CD4-positive, alpha-beta memory T cell (primary cell): ENCODE measurements at regions not wholly inside any gene's neighbourhood (a gene's known extent, or its start where the extent isn't known, plus 50 kb on each side); places are given as distances from the start of the nearest gene placed in this dataset.

Experiments used
- CTCF ChIA-PET: fragments of 350-600 bp; sonication (Branson Sonifier 250); formaldehyde crosslinking; loops from one replicate; lab custom pipeline; 2021; ENCODE audit warnings: inconsistent platforms; ENCODE audit not compliant: partially characterized antibody; lab: Charles Lee
- POLR2A ChIA-PET: fragments of 350-600 bp; sonication (Branson Sonifier 250); formaldehyde crosslinking; loops from one replicate; lab custom pipeline; 2021; ENCODE audit not compliant: partially characterized antibody; lab: Charles Lee
- DNase-seq, 5 donors: peaks; one replicate each; pipeline versions ENCODE4 v3.0.0 to v3.0.0-alpha.2; 2020 to 2022; ENCODE audit warnings: mixed read lengths in 1 of 5
- H3K27ac ChIP-seq: one replicate; pipeline ENCODE4 v1.7.0; 2013; ENCODE audit warnings: low read depth, low read length
- H3K27me3 ChIP-seq: 2 replicates; pipeline ENCODE4 v1.7.0; 2013; ENCODE audit warnings: mild to moderate bottlenecking, low read length, moderate library complexity; ENCODE audit not compliant: insufficient read depth
- H3K36me3 ChIP-seq: 2 replicates; pipeline ENCODE4 v1.7.0; 2013; ENCODE audit warnings: mild to moderate bottlenecking, low read length, moderate library complexity; ENCODE audit not compliant: insufficient read depth
- H3K4me1 ChIP-seq: 2 replicates; pipeline ENCODE4 v1.7.0; 2013; ENCODE audit warnings: mild to moderate bottlenecking, low read length, moderate library complexity; ENCODE audit not compliant: insufficient read depth
- H3K4me3 ChIP-seq, 2 donors: one replicate each; pipeline ENCODE4 v1.7.0; 2013; ENCODE audit warnings: low read length in 2 of 2, mild to moderate bottlenecking in 1 of 2
- H3K9me3 ChIP-seq, 2 donors: one replicate each; pipeline ENCODE4 v1.7.0; 2013; ENCODE audit warnings: low read length in 2 of 2, control low read depth in 1 of 2; ENCODE audit not compliant: control insufficient read depth in 1 of 2
- H3K27ac Mint-ChIP-seq, 7 donors: one replicate each; pipeline ENCODE4 v1.8.0; 2020 to 2021; ENCODE audit warnings: mixed read lengths in 7 of 7, mild to moderate bottlenecking in 6 of 7, inconsistent platforms in 3 of 7, moderate library complexity in 3 of 7
- H3K27me3 Mint-ChIP-seq, 2 donors: one replicate each; pipeline ENCODE4 v1.8.0; 2020 to 2021; ENCODE audit warnings: mixed read lengths in 2 of 2
- H3K36me3 Mint-ChIP-seq, 2 donors: one replicate each; pipeline ENCODE4 v1.8.0; 2020 to 2021; ENCODE audit warnings: mixed read lengths in 2 of 2, inconsistent platforms in 1 of 2, mild to moderate bottlenecking in 1 of 2
- H3K4me1 Mint-ChIP-seq, 4 donors: one replicate each; pipeline ENCODE4 v1.8.0; 2020 to 2021; ENCODE audit warnings: mixed read lengths in 4 of 4, mild to moderate bottlenecking in 1 of 4
- H3K4me3 Mint-ChIP-seq, 8 donors: one replicate each; pipeline ENCODE4 v1.8.0; 2020 to 2021; ENCODE audit warnings: mixed read lengths in 8 of 8, mild to moderate bottlenecking in 7 of 8, moderate library complexity in 6 of 8, inconsistent platforms in 3 of 8
- H3K9me3 Mint-ChIP-seq, 8 donors: one replicate each; pipeline ENCODE4 v1.8.0; 2020 to 2021; ENCODE audit warnings: mixed read lengths in 8 of 8, mild to moderate bottlenecking in 5 of 8, inconsistent platforms in 3 of 8, moderate library complexity in 1 of 8
- intact Hi-C: fragments of 100-400 bp; cut with micrococcal nuclease; formaldehyde crosslinking; loops from one replicate; pipeline ENCODE4 v1.15.1; 2023

GRCh38 chr18:34637094-34637801 lies 72.8 kb upstream of the DTNA start:
- no peaks in the 10 kb centered on the region for H3K9me3 ChIP-seq
- Mint-ChIP-seq H3K36me3 (no peaks in the 10 kb centered on the region), H3K9me3 (peaks cover 0 to 4% (median 0%) of the 10 kb centered on the region in 8 donors), H3K27me3 (no peaks in the 10 kb centered on the region), H3K4me3 (no peak overlapping the region), H3K4me1 (no peaks in the 10 kb centered on the region), H3K27ac (no peak overlapping the region)
- H3K4me3 ChIP-seq, result no peak overlapping the region
- H3K27ac ChIP-seq, result no peak overlapping the region
- no peak for DNase-seq
- H3K4me1 ChIP-seq, result no peaks in the 10 kb centered on the region
- intact Hi-C loops, result no loop called here
- H3K36me3 ChIP-seq, result no peaks in the 10 kb centered on the region
- no peaks in the 10 kb centered on the region for H3K27me3 ChIP-seq
- POLR2A ChIA-PET, result no interaction called here
- CTCF ChIA-PET, result no interaction called here

GRCh38 chr18:34639687-34640086 lies 70.4 kb upstream of the DTNA start:
- no peaks in the 10 kb centered on the region for H3K36me3 Mint-ChIP-seq
- Histone ChIP-seq H3K4me3 (no peak overlapping the region), H3K27me3 (no peaks in the 10 kb centered on the region), H3K9me3 (no peaks in the 10 kb centered on the region), H3K36me3 (no peaks in the 10 kb centered on the region), H3K27ac (no peak overlapping the region), H3K4me1 (no peaks in the 10 kb centered on the region)
- ChIA-PET POLR2A (no interaction called here), CTCF (no interaction called here)
- H3K27ac Mint-ChIP-seq, result no peak overlapping the region
- H3K9me3 Mint-ChIP-seq, result peaks cover 0 to 4% (median 0%) of the 10 kb centered on the region in 8 donors
- intact Hi-C loops, result no loop called here
- DNase-seq, result no peak
- H3K27me3 Mint-ChIP-seq, result no peaks in the 10 kb centered on the region
- no peaks in the 10 kb centered on the region for H3K4me1 Mint-ChIP-seq
- no peak overlapping the region for H3K4me3 Mint-ChIP-seq

- Histone ChIP-seq H3K4me1 (no peaks in the 10 kb centered on the region), H3K27me3 (no peaks in the 10 kb centered on the region), H3K4me3 (no peak overlapping the region), H3K36me3 (no peaks in the 10 kb centered on the region), H3K9me3 (no peaks in the 10 kb centered on the region), H3K27ac (no peak overlapping the region)
- ChIA-PET POLR2A (no interaction called here), CTCF (no interaction called here)
- no peaks in the 10 kb centered on the region for H3K4me1 Mint-ChIP-seq
- peaks cover 0 to 4% (median 0%) of the 10 kb centered on the region in 8 donors for H3K9me3 Mint-ChIP-seq
- intact Hi-C loops, result no loop called here
- no peak overlapping the region for H3K4me3 Mint-ChIP-seq
- H3K36me3 Mint-ChIP-seq, result no peaks in the 10 kb centered on the region
- H3K27ac Mint-ChIP-seq, result no peak overlapping the region
- H3K27me3 Mint-ChIP-seq, result no peaks in the 10 kb centered on the region
- no peak for DNase-seq
These were observed 69.8 kb upstream of the DTNA start for GRCh38 chr18:34640276-34640675.

- intact Hi-C loops, result no loop called here
- Mint-ChIP-seq H3K27me3 (no peaks in the 10 kb centered on the region), H3K4me3 (no peak overlapping the region), H3K36me3 (no peaks in the 10 kb centered on the region), H3K9me3 (peaks cover 0 to 4% (median 0%) of the 10 kb centered on the region in 8 donors), H3K4me1 (no peaks in the 10 kb centered on the region), H3K27ac (no peak overlapping the region)
- no peaks in the 10 kb centered on the region for H3K27me3 ChIP-seq
- no peak for DNase-seq
- no peak overlapping the region for H3K4me3 ChIP-seq
- no peak overlapping the region for H3K27ac ChIP-seq
- H3K36me3 ChIP-seq, result no peaks in the 10 kb centered on the region
- no peaks in the 10 kb centered on the region for H3K4me1 ChIP-seq
- CTCF ChIA-PET, result interaction anchor here (1.2 kb wide), 1 partner anchor 17 kb away, joined by 3 read pairs; no protein-coding TSS in a partner anchor
- POLR2A ChIA-PET, result no interaction called here
- H3K9me3 ChIP-seq, result no peaks in the 10 kb centered on the region
These were observed 66.1 kb upstream of the DTNA start for GRCh38 chr18:34643989-34644388.

GRCh38 chr18:34647251-34647650 lies 62.8 kb upstream of the DTNA start:
- H3K9me3 Mint-ChIP-seq, result peaks cover 0 to 2% (median 0%) of the 10 kb centered on the region in 8 donors
- intact Hi-C loops, result no loop called here
- CTCF ChIA-PET, result no interaction called here
- Histone ChIP-seq H3K4me3 (no peak overlapping the region), H3K36me3 (no peaks in the 10 kb centered on the region), H3K4me1 (no peaks in the 10 kb centered on the region), H3K9me3 (no peaks in the 10 kb centered on the region), H3K27ac (no peak overlapping the region), H3K27me3 (no peaks in the 10 kb centered on the region)
- H3K36me3 Mint-ChIP-seq, result no peaks in the 10 kb centered on the region
- H3K4me3 Mint-ChIP-seq, result no peak overlapping the region
- no peak overlapping the region for H3K27ac Mint-ChIP-seq
- H3K4me1 Mint-ChIP-seq, result no peaks in the 10 kb centered on the region
- POLR2A ChIA-PET, result no interaction called here
- no peak for DNase-seq
- no peaks in the 10 kb centered on the region for H3K27me3 Mint-ChIP-seq

- POLR2A ChIA-PET, result no interaction called here
- peaks cover 0 to 2% (median 0%) of the 10 kb centered on the region in 8 donors for H3K9me3 Mint-ChIP-seq
- intact Hi-C loops, result no loop called here
These were observed 61.7 kb upstream of the DTNA start for GRCh38 chr18:34648269-34648985.

GRCh38 chr18:34649080-34649479 lies 61.0 kb upstream of the DTNA start:
- no peaks in the 10 kb centered on the region for H3K27me3 ChIP-seq
- no peak for DNase-seq
- intact Hi-C loops, result no loop called here
- no peak overlapping the region for H3K4me3 Mint-ChIP-seq
- H3K4me3 ChIP-seq, result no peak overlapping the region
- H3K36me3 ChIP-seq, result no peaks in the 10 kb centered on the region
- H3K4me1 ChIP-seq, result no peaks in the 10 kb centered on the region
- ChIA-PET CTCF (no interaction called here), POLR2A (no interaction called here)
- no peaks in the 10 kb centered on the region for H3K27me3 Mint-ChIP-seq
- H3K36me3 Mint-ChIP-seq, result no peaks in the 10 kb centered on the region
- H3K27ac ChIP-seq, result no peak overlapping the region
- no peaks in the 10 kb centered on the region for H3K4me1 Mint-ChIP-seq
- H3K27ac Mint-ChIP-seq, result no peak overlapping the region
- H3K9me3 Mint-ChIP-seq, result peaks cover 0 to 2% (median 0%) of the 10 kb centered on the region in 8 donors
- H3K9me3 ChIP-seq, result no peaks in the 10 kb centered on the region

More at GRCh38 chr18:34648269-34648985, 61.7 kb upstream of the DTNA start:
- Histone ChIP-seq H3K9me3 (no peaks in the 10 kb centered on the region), H3K27ac (no peak overlapping the region), H3K4me1 (no peaks in the 10 kb centered on the region), H3K27me3 (no peaks in the 10 kb centered on the region), H3K36me3 (no peaks in the 10 kb centered on the region), H3K4me3 (no peak overlapping the region)
- Mint-ChIP-seq H3K27ac (no peak overlapping the region), H3K27me3 (no peaks in the 10 kb centered on the region), H3K4me3 (no peak overlapping the region), H3K36me3 (no peaks in the 10 kb centered on the region), H3K4me1 (no peaks in the 10 kb centered on the region)
- no peak for DNase-seq
- CTCF ChIA-PET, result no interaction called here
